ENCODE measurements at regions not wholly inside any gene's neighbourhood (a gene's known extent, or its start where the extent isn't known, plus 50 kb on each side); places are given as distances from the start of the nearest gene placed in this dataset.

- no peak for DNase-seq (ENCODE audit: low read depth)
- no peak overlapping the region for H3K4me3 ChIP-seq (ENCODE audit: control insufficient read depth, low read depth, low read length)
- TF ChIP-seq CTCF (conservative IDR thresholded peaks at IDR 0.05; ENCODE audit: control insufficient read depth, insufficient read depth, low read depth, low read length): no peak
These were observed 108.5 kb upstream of the RNF32 start for GRCh38 chr7:156532016-156532602.

DNA sequence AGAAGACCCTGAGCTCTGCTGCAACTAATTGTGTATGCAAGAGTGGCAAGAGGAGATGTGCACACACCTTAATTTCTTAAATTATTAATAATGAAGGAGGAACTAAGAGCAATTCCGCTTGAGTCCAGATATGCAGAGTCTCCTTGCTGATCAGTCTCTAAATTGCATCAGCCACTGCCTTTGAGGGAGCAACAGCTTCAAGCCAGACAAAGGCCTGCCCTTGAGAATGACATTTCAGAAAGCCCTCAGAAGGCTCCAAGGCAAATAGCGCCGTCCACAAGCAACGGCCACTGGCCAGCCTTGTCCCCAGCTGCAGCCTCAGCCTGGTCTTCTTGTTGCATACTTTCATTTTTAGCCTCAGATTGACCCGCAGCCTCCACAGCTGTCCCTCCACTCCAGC is 110.6 kb upstream of the RNF32 start:
- H3K4me3 ChIP-seq (ENCODE audit: control insufficient read depth, low read depth, low read length): no peak overlapping the region
- no peak for DNase-seq (ENCODE audit: low read depth)
- no peak for TF ChIP-seq CTCF (conservative IDR thresholded peaks at IDR 0.05; ENCODE audit: control insufficient read depth, insufficient read depth, low read depth, low read length)

GRCh38 chr7:156527458-156527890 is 113.1 kb upstream of the RNF32 start:
- no peak overlapping the region for H3K4me3 ChIP-seq (ENCODE audit: control insufficient read depth, low read depth, low read length)
- TF ChIP-seq CTCF (conservative IDR thresholded peaks at IDR 0.05; ENCODE audit: control insufficient read depth, insufficient read depth, low read depth, low read length): no peak
- no peak for DNase-seq (ENCODE audit: low read depth)

GRCh38 chr7:156524818-156525597 is 115.6 kb upstream of the RNF32 start:
- no peak for DNase-seq (ENCODE audit: low read depth)
- TF ChIP-seq CTCF (conservative IDR thresholded peaks at IDR 0.05; ENCODE audit: control insufficient read depth, insufficient read depth, low read depth, low read length): no peak

GRCh38 chr7:156523447-156524048 is 117.0 kb upstream of the RNF32 start:
- no peak for TF ChIP-seq CTCF (conservative IDR thresholded peaks at IDR 0.05; ENCODE audit: control insufficient read depth, insufficient read depth, low read depth, low read length)
- DNase-seq (ENCODE audit: low read depth): no peak
- no peak overlapping the region for H3K4me3 ChIP-seq (ENCODE audit: control insufficient read depth, low read depth, low read length)

More at GRCh38 chr7:156524818-156525597, 115.6 kb upstream of the RNF32 start:
- H3K4me3 ChIP-seq (ENCODE audit: control insufficient read depth, low read depth, low read length): no peak overlapping the region

DNA sequence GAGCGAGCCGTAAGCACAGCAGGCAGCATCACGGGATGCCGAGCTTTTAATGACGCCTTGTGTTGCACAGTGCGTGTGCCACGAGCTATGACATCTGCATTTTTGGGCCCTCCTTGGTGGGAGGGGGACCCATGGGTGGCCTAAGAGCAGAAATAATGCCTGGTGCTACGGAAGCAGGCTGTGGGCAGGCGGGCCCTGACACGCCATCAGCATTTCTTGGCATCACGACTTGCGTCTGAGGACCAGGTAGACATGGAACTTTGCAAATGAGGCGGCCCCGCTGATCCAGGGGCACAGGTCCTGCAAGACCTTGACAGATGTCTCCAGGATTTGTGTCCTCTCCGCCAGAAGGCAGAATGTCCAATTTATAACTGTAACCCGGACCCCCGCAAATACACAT is 117.8 kb upstream of the RNF32 start:
- no peak overlapping the region for H3K4me3 ChIP-seq (ENCODE audit: control insufficient read depth, low read depth, low read length)
- DNase-seq (ENCODE audit: low read depth): no peak
- TF ChIP-seq CTCF (conservative IDR thresholded peaks at IDR 0.05; ENCODE audit: control insufficient read depth, insufficient read depth, low read depth, low read length): no peak
